ENCODE measurements at regions not wholly inside any gene's neighbourhood (a gene's known extent, or its start where the extent isn't known, plus 50 kb on each side); places are given as distances from the start of the nearest gene placed in this dataset.
A peak's percentile ranks its signal among the peaks of the same experiment; 100 is the strongest.

GRCh38 chr9:28922891-28923290 is 1349.6 kb upstream of the C9orf72 start:
- H4K20me1 ChIP-seq, result no peaks in the 10 kb centered on the region
- TF ChIP-seq Cebpa-rat (IDR thresholded peaks at IDR 0.05), result no peak
- no peak overlapping the region for H3K9ac ChIP-seq

GRCh38 chr9:28923351-28923750 is 1350.1 kb upstream of the C9orf72 start:
- no peak overlapping the region for H3K4me2 ChIP-seq
- no peaks in the 10 kb centered on the region for H3K36me3 ChIP-seq
- H3K4me1 ChIP-seq, result peaks cover 0 to 11% (median 0%) of the 10 kb centered on the region in 10 experiments; a peak in 3 of 20 replicates
- H4K20me1 ChIP-seq, result no peaks in the 10 kb centered on the region
- TF ChIP-seq Cebpa-rat (IDR thresholded peaks at IDR 0.05), result no peak
- 0 out of 22 replicates have a peak, but pooled peaks cover 0 to under 1% (median 0%) of the 10 kb centered on the region in 11 experiments for H3K9me3 ChIP-seq (replicated peaks in 1 of 11)
- H3K4me3 ChIP-seq, result no peak overlapping the region
- H3K27ac ChIP-seq, result no peak overlapping the region
- no peaks in the 10 kb centered on the region for H3K27me3 ChIP-seq
- H3K9ac ChIP-seq, result no peak overlapping the region

More at GRCh38 chr9:28922891-28923290, 1349.6 kb upstream of the C9orf72 start:
- H3K27ac ChIP-seq, result no peak overlapping the region
- H3K36me3 ChIP-seq, result no peaks in the 10 kb centered on the region
- no peaks in the 10 kb centered on the region for H3K27me3 ChIP-seq
- peaks cover 0 to 11% (median 0%) of the 10 kb centered on the region in 10 experiments; a peak in 3 of 20 replicates for H3K4me1 ChIP-seq
- no peak overlapping the region for H3K4me2 ChIP-seq
- no peak overlapping the region for H3K4me3 ChIP-seq
- H3K9me3 ChIP-seq (replicated peaks in 1 of 11), result peaks cover 0 to 5% (median 0%) of the 10 kb centered on the region in 11 experiments; a peak in 3 of 22 replicates

DNA sequence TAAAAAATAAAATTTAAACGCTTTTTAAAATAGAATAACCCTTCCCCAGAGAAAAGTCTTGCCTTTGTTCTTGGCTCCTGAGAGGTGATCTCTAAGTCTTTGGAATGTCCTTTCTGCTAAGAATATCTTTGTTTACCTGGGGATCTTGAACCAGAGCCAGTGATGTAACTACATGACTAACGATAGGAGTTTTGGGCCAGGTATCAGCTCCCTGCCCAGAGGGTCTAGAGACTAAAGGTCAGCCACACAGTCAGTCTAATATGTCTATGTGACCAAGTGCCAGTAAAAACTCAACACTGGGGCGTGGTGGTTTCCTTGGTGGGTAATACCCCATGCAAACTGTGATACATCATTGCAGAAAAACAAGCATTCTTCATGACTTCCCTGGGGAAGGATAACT is 1351.9 kb upstream of the C9orf72 start:
- Histone ChIP-seq H3K36me3 (no peaks in the 10 kb centered on the region), H4K20me1 (no peaks in the 10 kb centered on the region), H3K9ac (no peak overlapping the region), H3K27ac (no peak overlapping the region), H3K4me3 (no peak overlapping the region), H3K27me3 (no peaks in the 10 kb centered on the region), H3K9me3 (replicated peaks in 1 of 11) (no peaks in the 10 kb centered on the region), H3K4me1 (peaks cover 0 to 11% (median 0%) of the 10 kb centered on the region in 10 experiments; a peak in 3 of 20 replicates), H3K4me2 (no peak overlapping the region)
- no peak for TF ChIP-seq Cebpa-rat (IDR thresholded peaks at IDR 0.05)

DNA sequence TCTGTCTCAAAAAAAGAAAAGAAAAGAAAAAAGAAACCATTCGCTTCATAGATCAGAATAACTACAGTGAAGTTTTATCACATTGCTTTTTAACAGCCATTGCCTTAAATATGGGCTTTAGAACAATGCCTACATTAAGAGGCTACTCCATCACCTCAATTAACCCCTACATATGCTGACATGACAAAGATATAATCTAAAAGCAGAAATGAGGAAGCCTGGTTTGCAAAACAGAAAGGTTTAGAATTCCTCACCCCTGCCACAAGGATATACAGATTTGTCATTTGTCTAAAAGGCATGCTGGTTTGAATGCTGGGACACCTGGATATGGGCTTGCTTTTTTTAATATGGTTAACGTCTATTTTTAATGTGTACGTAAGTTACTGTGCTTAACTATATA is 1353.0 kb upstream of the C9orf72 start:
- no peak overlapping the region for H3K27ac ChIP-seq
- TF ChIP-seq Cebpa-rat (IDR thresholded peaks at IDR 0.05), result no peak
- no peaks in the 10 kb centered on the region for H3K9me3 ChIP-seq (replicated peaks in 1 of 11)

GRCh38 chr9:28927691-28928090 is 1354.4 kb upstream of the C9orf72 start:
- Histone ChIP-seq H3K27ac (no peak overlapping the region), H3K9me3 (replicated peaks in 1 of 11) (no peaks in the 10 kb centered on the region), H3K4me1 (peaks cover 0 to 11% (median 0%) of the 10 kb centered on the region in 10 experiments; a peak in 3 of 20 replicates), H3K4me3 (no peak overlapping the region), H3K9ac (no peak overlapping the region), H3K4me2 (no peak overlapping the region), H3K36me3 (no peaks in the 10 kb centered on the region), H4K20me1 (no peaks in the 10 kb centered on the region), H3K27me3 (no peaks in the 10 kb centered on the region)
- TF ChIP-seq Cebpa-rat (IDR thresholded peaks at IDR 0.05), result no peak

More for the DNA sequence above, 1353.0 kb upstream of the C9orf72 start:
- H3K36me3 ChIP-seq, result no peaks in the 10 kb centered on the region
- H4K20me1 ChIP-seq, result no peaks in the 10 kb centered on the region
- H3K9ac ChIP-seq, result no peak overlapping the region
- peak overlapping the region in 1 of 11 experiments; percentile 42; a peak in 2 of 22 replicates for H3K4me2 ChIP-seq
- peaks cover 0 to 11% (median 0%) of the 10 kb centered on the region in 10 experiments; a peak in 3 of 20 replicates for H3K4me1 ChIP-seq
- no peak overlapping the region for H3K4me3 ChIP-seq
- no peaks in the 10 kb centered on the region for H3K27me3 ChIP-seq

GRCh38 chr9:28929433-28929832 is 1356.2 kb upstream of the C9orf72 start:
- Histone ChIP-seq H3K4me1 (peaks cover 0 to 11% (median 0%) of the 10 kb centered on the region in 10 experiments; a peak in 3 of 20 replicates), H3K36me3 (no peaks in the 10 kb centered on the region), H3K4me2 (no peak overlapping the region), H3K4me3 (no peak overlapping the region), H3K27ac (no peak overlapping the region), H3K27me3 (no peaks in the 10 kb centered on the region), H3K9me3 (replicated peaks in 1 of 11) (no peaks in the 10 kb centered on the region), H4K20me1 (no peaks in the 10 kb centered on the region), H3K9ac (no peak overlapping the region)
- no peak for TF ChIP-seq Cebpa-rat (IDR thresholded peaks at IDR 0.05)

- TF ChIP-seq Cebpa-rat (IDR thresholded peaks at IDR 0.05), result no peak
- H3K27me3 ChIP-seq, result no peaks in the 10 kb centered on the region
- H3K4me1 ChIP-seq, result peaks cover 0 to 11% (median 0%) of the 10 kb centered on the region in 10 experiments; a peak in 3 of 20 replicates
- no peaks in the 10 kb centered on the region for H3K36me3 ChIP-seq
- H3K4me3 ChIP-seq, result no peak overlapping the region
- H3K9ac ChIP-seq, result no peak overlapping the region
- no peaks in the 10 kb centered on the region for H3K9me3 ChIP-seq (replicated peaks in 1 of 11)
- H4K20me1 ChIP-seq, result no peaks in the 10 kb centered on the region
- H3K4me2 ChIP-seq, result no peak overlapping the region
- H3K27ac ChIP-seq, result no peak overlapping the region
Observed at GRCh38 chr9:28930766-28931165, 1357.5 kb upstream of the C9orf72 start.

GRCh38 chr9:28934111-28934510 is 1360.8 kb upstream of the C9orf72 start:
- Histone ChIP-seq H3K9me3 (replicated peaks in 1 of 11) (no peaks in the 10 kb centered on the region), H3K27me3 (no peaks in the 10 kb centered on the region), H3K4me2 (no peak overlapping the region), H3K36me3 (no peaks in the 10 kb centered on the region), H3K27ac (no peak overlapping the region), H4K20me1 (no peaks in the 10 kb centered on the region), H3K9ac (no peak overlapping the region), H3K4me3 (no peak overlapping the region), H3K4me1 (no peaks in the 10 kb centered on the region)
- no peak for TF ChIP-seq Cebpa-rat (IDR thresholded peaks at IDR 0.05)

- H3K36me3 ChIP-seq, result no peaks in the 10 kb centered on the region
- no peak overlapping the region for H3K27ac ChIP-seq
- no peak overlapping the region for H3K9ac ChIP-seq
- H3K4me2 ChIP-seq, result no peak overlapping the region
- no peaks in the 10 kb centered on the region for H3K9me3 ChIP-seq (replicated peaks in 1 of 11)
- TF ChIP-seq Cebpa-rat (IDR thresholded peaks at IDR 0.05), result no peak
- no peaks in the 10 kb centered on the region for H4K20me1 ChIP-seq
- H3K4me3 ChIP-seq, result no peak overlapping the region
- H3K4me1 ChIP-seq, result no peaks in the 10 kb centered on the region
- no peaks in the 10 kb centered on the region for H3K27me3 ChIP-seq
Observed at GRCh38 chr9:28938981-28939380, 1365.7 kb upstream of the C9orf72 start.

- Histone ChIP-seq H3K36me3 (no peaks in the 10 kb centered on the region), H3K9ac (no peak overlapping the region), H3K4me2 (no peak overlapping the region), H3K4me1 (no peaks in the 10 kb centered on the region), H3K27ac (no peak overlapping the region), H3K4me3 (no peak overlapping the region), H3K27me3 (no peaks in the 10 kb centered on the region), H3K9me3 (replicated peaks in 1 of 11) (no peaks in the 10 kb centered on the region), H4K20me1 (no peaks in the 10 kb centered on the region)
- no peak for TF ChIP-seq Cebpa-rat (IDR thresholded peaks at IDR 0.05)
Observed at GRCh38 chr9:28941856-28942255, 1368.6 kb upstream of the C9orf72 start.
